Prostate gland (tissue), 2 donors: ENCODE measurements at regions not wholly inside any gene's neighbourhood (a gene's known extent, or its start where the extent isn't known, plus 50 kb on each side); places are given as distances from the start of the nearest gene placed in this dataset.

Experiments used
- CTCF ChIP-seq, 4 experiments: fragments of 200-600 bp in 2 of 4; fragments of 450-650 bp in 2 of 4; sonication (generic) in 2 of 4; IDR thresholded peaks; 1 replicate in 3 of 4; 2 replicates in 1 of 4; pipeline ENCODE4 v1.5.1; 2016 to 2019; ENCODE audit warnings: antibody characterized with exemption in 4 of 4, mild to moderate bottlenecking in 2 of 4, moderate library complexity in 2 of 4
- POLR2A ChIP-seq: fragments of 450-650 bp; IDR thresholded peaks from one replicate; pipeline ENCODE4 v1.6.1; 2016; ENCODE audit warnings: antibody characterized with exemption, mild to moderate bottlenecking
- POLR2AphosphoS5 ChIP-seq: sonication (generic); formaldehyde crosslinking; IDR thresholded peaks from one replicate; pipeline ENCODE4 v1.6.1; 2017; ENCODE audit warnings: antibody characterized with exemption

- TF ChIP-seq CTCF (IDR thresholded peaks at IDR 0.05) = no peak
- TF ChIP-seq POLR2A = no peak
- no peak for TF ChIP-seq POLR2AphosphoS5
These were observed 168.3 kb downstream of the TRIML1 start for GRCh38 chr4:188307591-188307990.
